T1000 (cell line): ENCODE measurements at regions not wholly inside any gene's neighbourhood (a gene's known extent, or its start where the extent isn't known, plus 50 kb on each side); places are given as distances from the start of the nearest gene placed in this dataset.

Experiments used
- DNase-seq: peaks from one replicate; lab custom pipeline; 2025; ENCODE audit warnings: mixed read lengths; lab: John Stamatoyannopoulos, UW

GRCh38 chr7:33701189-33701740 is 204.1 kb upstream of the BMPER start:
- no peak for DNase-seq

GRCh38 chr7:33701927-33702326 is 203.4 kb upstream of the BMPER start:
- no peak for DNase-seq

- DNase-seq: no peak
These were observed 202.8 kb upstream of the BMPER start for GRCh38 chr7:33702514-33703054.

- no peak for DNase-seq
These were observed 200.0 kb upstream of the BMPER start for GRCh38 chr7:33705333-33705833.

GRCh38 chr7:33706186-33706585 is 199.2 kb upstream of the BMPER start:
- no peak for DNase-seq

GRCh38 chr7:33706771-33707200 is 198.6 kb upstream of the BMPER start:
- no peak for DNase-seq

- no peak for DNase-seq
These were observed 197.9 kb upstream of the BMPER start for GRCh38 chr7:33707427-33707826.

- DNase-seq: no peak
These were observed 194.7 kb upstream of the BMPER start for GRCh38 chr7:33710608-33711007.

- no peak for DNase-seq
These were observed 193.9 kb upstream of the BMPER start for GRCh38 chr7:33711231-33712019.

GRCh38 chr7:33712020-33712414 is 193.3 kb upstream of the BMPER start:
- no peak for DNase-seq

GRCh38 chr7:33714208-33714607 is 191.1 kb upstream of the BMPER start:
- no peak for DNase-seq

GRCh38 chr7:33716581-33717477 is 188.5 kb upstream of the BMPER start:
- DNase-seq: no peak

- DNase-seq: no peak
These were observed 186.2 kb upstream of the BMPER start for GRCh38 chr7:33719059-33719581.

GRCh38 chr7:33720139-33720538 is 185.2 kb upstream of the BMPER start:
- DNase-seq: no peak

GRCh38 chr7:33720870-33721269 is 184.5 kb upstream of the BMPER start:
- no peak for DNase-seq

GRCh38 chr7:33721895-33722294 is 183.4 kb upstream of the BMPER start:
- DNase-seq: no peak

- peak; percentile 97 for DNase-seq
These were observed 182.8 kb upstream of the BMPER start for GRCh38 chr7:33722383-33723101.

- no peak for DNase-seq
These were observed 181.1 kb upstream of the BMPER start for GRCh38 chr7:33724201-33724600.

GRCh38 chr7:33725111-33726025 is 180.0 kb upstream of the BMPER start:
- DNase-seq: no peak

- no peak for DNase-seq
These were observed 178.8 kb upstream of the BMPER start for GRCh38 chr7:33726582-33726981.
